ENCODE measurements at regions not wholly inside any gene's neighbourhood (a gene's known extent, or its start where the extent isn't known, plus 50 kb on each side); places are given as distances from the start of the nearest gene placed in this dataset.

GRCh38 chr3:148643389-148643840 lies 54.3 kb upstream of the AGTR1 start:
- H3K4me3 ChIP-seq (ENCODE audit: low read length) = peak overlapping the region; percentile 32
- H3K9me3 ChIP-seq (ENCODE audit: low read length) = no peaks in the 10 kb centered on the region
- no peak overlapping the region for H2AFZ ChIP-seq (ENCODE audit: low read depth, low read length)
- no peaks in the 10 kb centered on the region for H4K20me1 ChIP-seq (ENCODE audit: insufficient read depth)
- no peaks in the 10 kb centered on the region for H3K36me3 ChIP-seq (ENCODE audit: insufficient read depth, low read length)
- H3K27ac ChIP-seq (ENCODE audit: low read length) = peak overlapping the region; percentile 72
- peak overlapping the region; percentile 27 for H3K9ac ChIP-seq (ENCODE audit: low read length)
- TF ChIP-seq RAD21 (conservative IDR thresholded peaks at IDR 0.05) (no peak), EP300 (conservative IDR thresholded peaks at IDR 0.05; ENCODE audit: poor library complexity, severe bottlenecking) (no peak), EZH2 (IDR thresholded peaks at IDR 0.05; ENCODE audit: borderline replicate concordance, insufficient read depth, low read length, poor library complexity, severe bottlenecking) (no peak), MXI1 (conservative IDR thresholded peaks at IDR 0.05; ENCODE audit: poor library complexity, severe bottlenecking) (no peak), CTCF (IDR thresholded peaks at IDR 0.05; ENCODE audit: poor library complexity, severe bottlenecking) (no peak), POLR2AphosphoS5 (IDR thresholded peaks at IDR 0.05) (no peak), REST (IDR thresholded peaks at IDR 0.05; ENCODE audit: borderline replicate concordance) (no peak), SMC3 (conservative IDR thresholded peaks at IDR 0.05; ENCODE audit: poor library complexity) (no peak), TAF1 (IDR thresholded peaks at IDR 0.05; ENCODE audit: low read depth) (no peak)
- no peaks in the 10 kb centered on the region for H3K79me2 ChIP-seq (replicated peaks; ENCODE audit: insufficient read depth, low read length)
- no peaks in the 10 kb centered on the region for H3K27me3 ChIP-seq (ENCODE audit: insufficient read depth, low read depth, low read length)
- peak overlapping the region; percentile 41 for H3K4me2 ChIP-seq (ENCODE audit: low read length)
- no peaks in the 10 kb centered on the region for H3K9me2 ChIP-seq (ENCODE audit: insufficient read depth, low read length)
- no peaks in the 10 kb centered on the region for H3F3A ChIP-seq (ENCODE audit: insufficient read depth, low read length, poor library complexity, severe bottlenecking)

- H3K9me3 ChIP-seq (ENCODE audit: low read length) = no peaks in the 10 kb centered on the region
- no peak overlapping the region for H2AFZ ChIP-seq (ENCODE audit: low read depth, low read length)
- no peaks in the 10 kb centered on the region for H3K79me2 ChIP-seq (replicated peaks; ENCODE audit: insufficient read depth, low read length)
- TF ChIP-seq POLR2AphosphoS5 (IDR thresholded peaks at IDR 0.05) = peak; percentile 12
- no peak for TF ChIP-seq CTCF (IDR thresholded peaks at IDR 0.05; ENCODE audit: poor library complexity, severe bottlenecking)
- TF ChIP-seq EZH2 (IDR thresholded peaks at IDR 0.05; ENCODE audit: borderline replicate concordance, insufficient read depth, low read length, poor library complexity, severe bottlenecking) = no peak
- H3K9me2 ChIP-seq (ENCODE audit: insufficient read depth, low read length) = no peaks in the 10 kb centered on the region
- H3F3A ChIP-seq (ENCODE audit: insufficient read depth, low read length, poor library complexity, severe bottlenecking) = no peaks in the 10 kb centered on the region
- no peaks in the 10 kb centered on the region for H3K36me3 ChIP-seq (ENCODE audit: insufficient read depth, low read length)
- H3K27me3 ChIP-seq (ENCODE audit: insufficient read depth, low read depth, low read length) = no peaks in the 10 kb centered on the region
- H4K20me1 ChIP-seq (ENCODE audit: insufficient read depth) = no peaks in the 10 kb centered on the region
- H3K27ac ChIP-seq (ENCODE audit: low read length) = peak overlapping the region; percentile 84
- H3K4me2 ChIP-seq (ENCODE audit: low read length) = no peak overlapping the region
- no peak overlapping the region for H3K4me3 ChIP-seq (ENCODE audit: low read length)
- no peak overlapping the region for H3K9ac ChIP-seq (ENCODE audit: low read length)
These were observed 51.5 kb upstream of the AGTR1 start for GRCh38 chr3:148646126-148646665.
